NCI-H69 (cell line): ENCODE measurements at regions not wholly inside any gene's neighbourhood (a gene's known extent, or its start where the extent isn't known, plus 50 kb on each side); places are given as distances from the start of the nearest gene placed in this dataset.
A peak's percentile ranks its signal among the peaks of the same experiment; 100 is the strongest.

Experiments used
- DNase-seq: peaks from one replicate; lab custom pipeline; 2025; lab: John Stamatoyannopoulos, UW

DNA sequence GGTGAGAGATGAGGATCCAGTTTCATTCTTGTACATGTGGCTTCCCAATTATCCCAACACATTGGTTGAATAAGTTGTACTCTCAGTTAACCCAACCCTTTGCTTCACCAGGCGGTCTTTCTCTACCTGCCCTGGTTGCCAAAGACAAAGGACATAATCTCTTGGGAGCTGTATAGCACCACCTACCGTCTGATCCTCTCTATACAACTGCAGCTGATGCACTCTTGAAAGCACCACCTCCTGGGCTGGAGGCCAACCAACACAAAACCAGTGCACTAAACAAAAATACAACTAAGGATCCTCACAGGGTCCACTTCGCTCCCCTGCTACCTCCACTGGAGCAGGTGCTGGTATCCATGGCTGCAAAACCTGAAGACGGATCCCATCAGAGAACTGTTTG lies 473.6 kb upstream of the NRXN1 start:
- DNase-seq: peak; percentile 5

GRCh38 chr2:51490576-51491234 lies 458.8 kb upstream of the NRXN1 start:
- peak; percentile 98 for DNase-seq

DNA sequence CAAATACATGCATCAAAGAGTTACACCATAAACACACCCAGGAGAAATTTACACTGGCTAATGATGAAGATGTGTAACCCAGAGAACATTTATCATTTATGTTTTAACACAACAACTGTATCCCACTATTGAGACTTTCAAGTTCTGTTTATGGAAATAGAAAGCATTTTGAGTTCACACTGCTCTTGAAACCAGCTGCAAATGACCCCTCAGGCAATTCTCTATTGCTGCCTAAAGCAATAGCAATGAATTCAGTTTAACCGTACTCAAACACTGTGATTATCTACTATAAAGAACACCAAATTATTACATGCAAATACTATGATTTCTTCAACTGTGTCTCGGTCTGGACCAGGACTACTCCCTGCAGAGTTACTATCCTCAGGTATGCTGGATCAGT lies 452.7 kb upstream of the NRXN1 start:
- DNase-seq: peak; percentile 63

- peak; percentile 65 for DNase-seq
Observed at GRCh38 chr2:51483720-51484119, 451.8 kb upstream of the NRXN1 start.

DNA sequence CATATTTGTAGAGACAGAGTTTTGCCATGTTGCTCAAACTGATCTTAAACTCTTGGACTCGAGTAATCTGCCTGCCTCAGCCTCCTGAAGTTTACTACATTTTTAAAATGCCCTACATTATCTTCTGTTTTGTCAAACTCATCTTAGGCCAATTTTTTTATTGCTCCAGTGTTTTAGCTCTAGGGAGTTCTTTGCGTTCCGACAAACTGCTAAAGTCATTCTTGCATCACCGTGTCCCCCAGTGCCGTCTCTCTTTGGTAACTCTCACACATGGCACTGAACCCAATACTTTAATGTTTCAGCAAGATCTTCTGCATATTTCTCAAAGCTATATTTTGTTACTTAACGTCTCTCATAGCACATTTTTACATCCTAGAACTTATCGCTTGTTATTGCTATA lies 440.9 kb upstream of the NRXN1 start:
- no peak for DNase-seq

GRCh38 chr2:51472300-51472699 lies 440.4 kb upstream of the NRXN1 start:
- no peak for DNase-seq

DNA sequence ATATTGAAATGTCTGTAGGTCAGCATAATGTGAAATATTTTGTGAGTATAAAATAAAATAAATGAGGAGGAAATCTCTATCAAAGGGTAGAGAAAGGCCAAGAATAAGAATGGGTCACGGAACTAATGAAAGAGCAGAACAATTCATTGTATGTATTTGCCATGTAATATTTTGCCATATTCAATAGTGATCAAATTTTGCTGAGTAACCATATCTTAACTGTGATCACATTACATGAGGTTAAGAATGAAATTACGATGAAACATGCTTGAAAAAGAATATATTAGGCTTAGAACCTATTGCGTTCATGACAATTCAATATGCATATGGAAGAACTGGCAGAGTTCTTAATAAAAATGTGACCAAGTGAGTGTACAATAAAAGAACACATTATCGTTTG lies 437.2 kb upstream of the NRXN1 start:
- DNase-seq: no peak

DNA sequence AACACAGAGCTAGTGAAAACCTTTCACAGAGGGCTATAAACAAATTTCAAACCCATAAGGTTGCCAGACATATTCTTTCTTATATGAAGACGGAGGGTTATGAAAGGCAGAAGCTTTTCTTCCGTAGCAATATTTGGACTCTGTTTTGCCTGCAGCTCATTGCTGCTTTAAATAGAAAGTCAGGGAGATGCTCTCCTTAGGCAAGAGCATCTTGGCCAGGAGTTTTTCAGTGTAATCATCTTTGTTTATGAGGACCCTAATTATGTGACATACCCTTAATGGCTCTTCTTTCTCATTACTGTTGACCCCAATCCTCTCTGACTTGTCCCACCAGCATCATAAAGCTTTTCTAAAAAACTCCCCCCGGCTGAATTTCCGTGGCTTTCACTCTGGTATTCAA lies 433.4 kb upstream of the NRXN1 start:
- DNase-seq: no peak

GRCh38 chr2:51454177-51454576 lies 422.2 kb upstream of the NRXN1 start:
- no peak for DNase-seq

- no peak for DNase-seq
Observed at GRCh38 chr2:51448911-51449310, 417.0 kb upstream of the NRXN1 start.

- DNase-seq: no peak
Observed at GRCh38 chr2:51441786-51442185, 409.9 kb upstream of the NRXN1 start.

DNA sequence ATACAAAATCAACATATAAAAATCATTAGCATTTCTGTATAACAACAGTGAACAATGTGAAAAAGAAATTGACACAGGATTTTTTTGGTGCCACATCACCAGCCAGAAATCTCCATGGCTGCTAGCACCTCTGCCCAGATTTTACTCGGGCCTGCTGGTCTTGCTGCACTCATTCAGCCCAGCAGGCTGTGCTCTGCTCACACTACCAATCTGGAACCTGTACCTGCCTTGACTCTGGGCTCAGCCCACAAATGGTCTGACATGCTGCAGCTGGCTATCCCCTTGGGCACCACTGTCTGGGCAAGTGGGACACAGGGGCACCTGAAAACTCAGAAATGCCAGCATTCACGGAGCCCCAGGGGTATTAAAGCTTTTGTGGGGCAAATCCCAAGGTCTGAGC lies 392.5 kb upstream of the NRXN1 start:
- DNase-seq: peak; percentile 15

GRCh38 chr2:51420511-51420910 lies 388.6 kb upstream of the NRXN1 start:
- DNase-seq: no peak

DNA sequence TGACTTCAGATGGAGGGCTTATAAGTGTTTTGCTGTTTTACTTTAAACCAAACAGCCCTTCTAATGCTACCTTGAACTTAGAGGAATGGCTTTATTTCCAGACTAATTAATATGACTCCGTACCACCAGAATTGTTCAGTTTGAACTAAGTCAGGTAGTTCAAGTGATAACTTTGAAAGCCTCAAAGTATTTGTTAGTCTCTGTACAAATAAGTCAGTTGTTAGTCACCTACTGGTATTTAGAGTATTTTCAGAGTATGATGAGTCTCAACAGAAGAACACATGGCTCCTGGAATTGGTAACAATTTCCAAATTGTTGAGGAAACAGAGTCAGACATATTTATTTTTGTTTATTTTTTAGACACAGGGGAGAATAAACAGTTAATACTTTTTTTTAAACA lies 381.8 kb upstream of the NRXN1 start:
- no peak for DNase-seq

GRCh38 chr2:51410331-51410730 lies 378.4 kb upstream of the NRXN1 start:
- no peak for DNase-seq

GRCh38 chr2:51409920-51410319 lies 378.0 kb upstream of the NRXN1 start:
- no peak for DNase-seq

DNA sequence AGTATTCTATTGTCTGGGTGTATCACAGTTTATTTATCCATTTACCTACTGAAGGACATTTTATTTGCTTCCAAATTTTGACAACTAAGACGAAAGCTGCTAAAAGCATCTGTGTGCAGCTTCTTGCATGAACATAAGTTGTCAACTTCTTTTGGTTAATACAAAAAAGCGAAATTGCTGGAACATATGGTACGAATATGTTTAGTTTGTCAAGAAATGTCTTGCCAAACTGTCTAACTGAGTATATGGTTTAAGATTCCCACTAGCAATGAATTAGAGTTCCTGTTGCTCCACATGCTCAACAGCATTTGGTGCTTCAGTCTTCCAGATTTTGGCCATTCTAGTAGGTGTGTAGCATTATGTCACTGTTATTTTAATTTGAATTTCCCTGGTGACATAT lies 372.3 kb upstream of the NRXN1 start:
- no peak for DNase-seq

GRCh38 chr2:51401546-51401945 lies 369.6 kb upstream of the NRXN1 start:
- no peak for DNase-seq

DNA sequence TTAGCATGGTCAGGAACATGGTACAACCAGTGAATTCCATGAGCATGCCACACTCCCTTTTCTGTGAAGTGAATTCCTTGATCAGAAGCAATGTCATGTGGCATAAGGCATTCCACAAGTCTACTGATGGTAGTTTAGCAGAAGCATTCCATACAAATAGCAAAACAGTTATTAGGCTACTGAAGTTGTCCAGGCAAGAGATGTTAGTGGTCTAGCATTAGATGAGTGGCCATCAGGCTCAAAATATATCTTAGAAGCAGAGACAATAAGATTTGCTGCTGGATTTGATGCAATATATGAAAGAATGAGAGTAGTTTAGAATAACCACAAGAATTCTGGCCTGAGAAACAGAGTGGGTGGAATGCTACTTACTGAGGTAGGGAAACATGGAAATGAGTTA lies 355.3 kb upstream of the NRXN1 start:
- no peak for DNase-seq

GRCh38 chr2:51379997-51380396 lies 348.1 kb upstream of the NRXN1 start:
- no peak for DNase-seq

DNA sequence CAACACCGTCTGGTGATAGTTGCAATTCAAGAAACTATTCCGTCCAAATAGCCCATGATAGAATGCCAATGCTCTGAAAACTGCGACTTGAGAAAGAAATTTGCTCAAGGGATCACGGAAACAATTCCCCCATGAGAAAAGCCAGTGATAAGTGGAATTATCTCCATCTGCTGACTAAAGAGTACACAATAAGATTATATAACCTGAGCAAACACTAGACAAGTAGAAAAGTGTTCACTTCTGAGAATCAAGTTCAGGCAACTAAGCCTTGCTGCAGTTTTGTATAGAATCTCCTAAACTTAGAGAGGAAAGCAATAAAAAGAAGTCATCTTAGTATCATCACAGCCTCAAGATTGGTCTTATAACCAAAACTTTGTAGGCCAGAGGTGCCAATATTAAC lies 336.3 kb upstream of the NRXN1 start:
- no peak for DNase-seq

DNA sequence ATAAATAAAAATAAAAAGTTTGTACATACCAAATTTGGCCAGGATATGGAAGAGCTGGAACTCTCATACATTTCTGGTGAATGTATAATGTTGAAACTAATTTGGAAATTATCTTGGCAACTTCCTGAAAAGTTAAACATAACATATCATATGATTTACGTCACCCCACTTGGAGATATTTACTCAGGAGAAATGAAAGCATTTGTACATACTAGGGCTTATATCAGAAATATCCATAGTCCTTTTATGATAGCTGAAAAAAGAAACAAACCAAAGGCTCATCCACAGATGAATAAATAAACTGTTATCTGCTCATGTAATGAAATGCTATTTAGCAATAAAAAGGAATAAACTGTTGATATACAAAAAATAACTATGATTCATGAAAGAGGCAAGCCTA lies 318.2 kb upstream of the NRXN1 start:
- DNase-seq: no peak

GRCh38 chr2:51344886-51345285 lies 313.0 kb upstream of the NRXN1 start:
- DNase-seq: peak; percentile 5
